ENCODE measurements at regions not wholly inside any gene's neighbourhood (a gene's known extent, or its start where the extent isn't known, plus 50 kb on each side); places are given as distances from the start of the nearest gene placed in this dataset.

DNA sequence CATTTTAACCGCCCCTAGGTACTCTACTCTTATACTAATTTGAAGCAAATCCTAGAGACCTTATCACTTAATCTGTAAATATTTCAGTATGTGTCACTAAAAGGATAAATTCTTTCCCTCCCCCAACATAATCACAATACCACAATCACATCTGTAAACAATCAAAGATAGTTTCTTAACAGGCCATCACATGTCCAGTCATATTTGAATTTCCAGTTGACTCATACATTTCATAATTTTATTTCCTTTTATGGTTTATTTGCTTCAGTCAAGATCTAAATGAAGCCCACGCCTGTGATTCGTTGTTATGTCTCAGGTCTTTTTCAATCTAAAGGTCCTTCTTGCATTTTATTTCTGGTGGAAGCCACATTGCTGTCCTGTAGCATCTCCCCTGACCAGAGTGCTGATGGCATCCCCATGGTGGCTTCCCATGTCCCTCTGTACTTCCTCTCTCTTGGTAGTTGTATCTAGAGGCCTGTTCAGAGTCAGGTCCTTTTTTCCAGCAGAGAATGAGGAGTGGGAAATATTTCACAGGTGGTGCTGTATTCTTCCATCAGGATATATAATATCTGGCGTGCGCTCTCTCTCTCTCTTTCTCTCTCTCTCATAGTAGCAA is 128.6 kb upstream of the SLC22A23 start:
- Histone ChIP-seq H3K4me3 (no peak overlapping the region), H3K4me1 (replicated peaks in 1 of 2) (no peaks in the 10 kb centered on the region), H3K9me3 (replicated peaks in 1 of 3) (no peaks in the 10 kb centered on the region), H3K27ac (no peak overlapping the region), H3K36me3 (replicated peaks in 1 of 2) (no peaks in the 10 kb centered on the region), H3K27me3 (no peaks in the 10 kb centered on the region)
- DNase-seq = no peak
- WGBS, 4 donors = 75 to 81% (median 78%) methylated on average over 5 of the region's 5 CpGs
- intact Hi-C loops (cut with DNase I) = no loop called here
- TF ChIP-seq, protein P1, sequence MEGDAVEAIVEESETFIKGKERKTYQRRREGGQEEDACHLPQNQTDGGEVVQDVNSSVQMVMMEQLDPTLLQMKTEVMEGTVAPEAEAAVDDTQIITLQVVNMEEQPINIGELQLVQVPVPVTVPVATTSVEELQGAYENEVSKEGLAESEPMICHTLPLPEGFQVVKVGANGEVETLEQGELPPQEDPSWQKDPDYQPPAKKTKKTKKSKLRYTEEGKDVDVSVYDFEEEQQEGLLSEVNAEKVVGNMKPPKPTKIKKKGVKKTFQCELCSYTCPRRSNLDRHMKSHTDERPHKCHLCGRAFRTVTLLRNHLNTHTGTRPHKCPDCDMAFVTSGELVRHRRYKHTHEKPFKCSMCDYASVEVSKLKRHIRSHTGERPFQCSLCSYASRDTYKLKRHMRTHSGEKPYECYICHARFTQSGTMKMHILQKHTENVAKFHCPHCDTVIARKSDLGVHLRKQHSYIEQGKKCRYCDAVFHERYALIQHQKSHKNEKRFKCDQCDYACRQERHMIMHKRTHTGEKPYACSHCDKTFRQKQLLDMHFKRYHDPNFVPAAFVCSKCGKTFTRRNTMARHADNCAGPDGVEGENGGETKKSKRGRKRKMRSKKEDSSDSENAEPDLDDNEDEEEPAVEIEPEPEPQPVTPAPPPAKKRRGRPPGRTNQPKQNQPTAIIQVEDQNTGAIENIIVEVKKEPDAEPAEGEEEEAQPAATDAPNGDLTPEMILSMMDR (IDR thresholded peaks at IDR 0.05) = no peak
- TF ChIP-seq POLR2A (IDR thresholded peaks at IDR 0.05) = no peak

DNA sequence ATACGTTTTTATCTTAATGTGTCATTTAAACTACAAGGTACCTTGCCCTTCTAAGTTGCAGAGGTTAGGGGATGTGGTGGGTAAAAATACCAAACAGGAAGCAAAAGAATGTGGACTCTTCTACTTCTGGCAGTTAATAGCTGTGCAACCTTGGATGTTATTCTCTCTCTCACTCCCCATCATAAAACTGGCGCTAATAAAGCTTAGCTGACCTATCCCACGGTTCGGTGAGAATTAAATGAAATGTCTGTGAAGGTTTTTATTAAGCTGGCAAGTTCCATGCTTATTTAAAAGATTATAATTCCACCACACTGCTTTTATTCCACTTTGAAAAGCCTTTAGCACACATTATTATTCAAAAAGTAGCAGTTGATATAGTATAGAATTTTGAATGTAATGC is 127.8 kb upstream of the SLC22A23 start:
- Histone ChIP-seq H3K4me1 (replicated peaks in 1 of 2) (no peaks in the 10 kb centered on the region), H3K9me3 (replicated peaks in 1 of 3) (no peaks in the 10 kb centered on the region), H3K4me3 (no peak overlapping the region), H3K36me3 (replicated peaks in 1 of 2) (no peaks in the 10 kb centered on the region), H3K27me3 (no peaks in the 10 kb centered on the region), H3K27ac (no peak overlapping the region)
- WGBS, 4 donors = 34 to 50% (median 42%) methylated on average over 4 of the region's 4 CpGs
- no peak for DNase-seq
- intact Hi-C loops (cut with DNase I) = no loop called here
- no peak for TF ChIP-seq POLR2A (IDR thresholded peaks at IDR 0.05)
- TF ChIP-seq, protein P1 (IDR thresholded peaks at IDR 0.05) = no peak

DNA sequence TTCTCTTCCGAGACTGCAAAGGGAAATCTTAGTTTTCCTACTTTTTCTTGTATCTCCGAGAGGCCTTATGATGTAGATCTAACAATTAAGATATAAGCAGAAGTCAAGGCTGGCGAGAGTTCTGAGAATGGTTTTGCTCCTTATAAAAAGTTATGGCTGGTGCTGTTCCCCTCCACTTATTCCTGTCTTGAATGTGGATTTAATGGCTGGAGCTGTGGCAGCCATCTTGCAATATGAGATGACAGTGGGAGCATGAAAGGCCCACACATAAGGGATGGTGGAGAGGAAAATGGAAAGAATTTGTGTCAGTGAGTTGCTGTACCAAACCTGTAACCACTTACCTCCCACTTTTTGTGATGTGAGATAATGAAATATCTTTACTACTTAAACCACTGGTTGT is 124.6 kb upstream of the SLC22A23 start:
- intact Hi-C loops (cut with DNase I) = no loop called here
- TF ChIP-seq, protein P1 (IDR thresholded peaks at IDR 0.05) = no peak
- TF ChIP-seq POLR2A (IDR thresholded peaks at IDR 0.05) = no peak
- no peak for DNase-seq
- no peaks in the 10 kb centered on the region for H3K4me1 ChIP-seq (replicated peaks in 1 of 2)
- H3K36me3 ChIP-seq (replicated peaks in 1 of 2) = no peaks in the 10 kb centered on the region
- H3K27ac ChIP-seq = no peak overlapping the region
- H3K27me3 ChIP-seq = no peaks in the 10 kb centered on the region
- H3K4me3 ChIP-seq = no peak overlapping the region
- no peaks in the 10 kb centered on the region for H3K9me3 ChIP-seq (replicated peaks in 1 of 3)
- 77 to 89% (median 88%) methylated on average over 3 of the region's 3 CpGs for WGBS, 4 donors

DNA sequence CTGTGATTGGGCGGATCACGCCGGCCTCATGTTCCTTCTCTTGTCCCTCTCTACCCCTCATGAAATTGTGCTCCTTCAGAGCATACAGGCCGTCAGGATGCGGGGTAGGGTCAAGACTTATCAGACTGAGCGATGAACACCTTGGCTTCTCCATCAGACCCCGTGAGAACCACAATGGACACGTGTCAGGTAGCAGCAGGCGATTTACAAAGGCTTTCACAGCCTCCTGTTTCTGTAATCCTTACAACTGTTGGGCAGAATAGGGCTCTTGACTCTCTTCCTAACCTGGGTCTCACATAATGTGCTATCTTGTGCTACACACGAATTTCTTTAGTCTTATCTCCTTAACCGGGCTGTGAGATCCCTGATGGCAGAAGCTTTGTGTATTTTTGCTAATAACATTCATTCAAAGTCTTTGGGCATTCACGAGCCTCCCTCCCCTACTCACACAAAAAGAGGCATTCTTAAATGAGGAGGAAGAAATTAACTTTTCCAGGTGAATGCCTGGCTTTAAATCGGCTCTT is 122.9 kb upstream of the SLC22A23 start:
- Histone ChIP-seq H3K36me3 (replicated peaks in 1 of 2) (no peaks in the 10 kb centered on the region), H3K27ac (no peak overlapping the region), H3K4me1 (replicated peaks in 1 of 2) (no peaks in the 10 kb centered on the region), H3K27me3 (no peaks in the 10 kb centered on the region), H3K4me3 (no peak overlapping the region), H3K9me3 (replicated peaks in 1 of 3) (no peaks in the 10 kb centered on the region)
- no peak for DNase-seq
- WGBS, 4 donors = 78 to 86% (median 81%) methylated on average over 13 of the region's 13 CpGs
- intact Hi-C loops (cut with DNase I) = no loop called here
- TF ChIP-seq POLR2A (IDR thresholded peaks at IDR 0.05) = no peak
- TF ChIP-seq, protein P1 (IDR thresholded peaks at IDR 0.05) = no peak
